ENCODE measurements at regions not wholly inside any gene's neighbourhood (a gene's known extent, or its start where the extent isn't known, plus 50 kb on each side); places are given as distances from the start of the nearest gene placed in this dataset.

- ChIA-PET POLR2A (no interaction called here), CTCF (no interaction called here)
- intact Hi-C loops (cut with micrococcal nuclease; ENCODE audit: unreplicated experiment), result no loop called here
- no peak for TF ChIP-seq POLR2AphosphoS5 (IDR thresholded peaks at IDR 0.05; ENCODE audit: low read depth, low read length)
- no peak for TF ChIP-seq REST (IDR thresholded peaks at IDR 0.05; ENCODE audit: insufficient read depth in 1 of 2, low read depth in 2 of 2, low read length in 1 of 2)
- no peak for TF ChIP-seq TCF7L2 (IDR thresholded peaks at IDR 0.05; ENCODE audit: low read depth, low read length)
- no peak for TF ChIP-seq SIN3A (IDR thresholded peaks at IDR 0.05; ENCODE audit: borderline replicate concordance, insufficient read depth, low read depth, low read length)
- TF ChIP-seq CTCF (IDR thresholded peaks at IDR 0.05), result no peak
- Histone ChIP-seq H3K4me3 (ENCODE audit: low read depth in 2 of 2, low read length in 2 of 2) (no peak overlapping the region), H3K27ac (ENCODE audit: low read length) (no peak overlapping the region), H3K4me1 (ENCODE audit: control insufficient read depth, insufficient read depth, low read length) (no peaks in the 10 kb centered on the region), H3K36me3 (ENCODE audit: control insufficient read depth, insufficient read depth, low read length) (no peaks in the 10 kb centered on the region), H3K27me3 (ENCODE audit: control insufficient read depth, insufficient read depth, low read length) (no peaks in the 10 kb centered on the region), H3K9me3 (ENCODE audit: control insufficient read depth, insufficient read depth, low read depth, low read length) (no peaks in the 10 kb centered on the region)
- DNase-seq (ENCODE audit: low read depth, low spot score) (no peak), ATAC-seq (no peak)
- BruUV-seq (replicated peaks), result no TSS peak
- in situ Hi-C loops (cut with HindIII; ENCODE audit: low pct_unique_long_range_greater_than_20kb, low sequenced_read_pairs), result no loop called here
These were observed 199.7 kb downstream of the FAT3 start for GRCh38 chr11:92424281-92424680.

- no peaks in the 10 kb centered on the region for H3K36me3 ChIP-seq (ENCODE audit: control insufficient read depth, insufficient read depth, low read length)
- in situ Hi-C loops (cut with HindIII; ENCODE audit: low pct_unique_long_range_greater_than_20kb, low sequenced_read_pairs), result no loop called here
- CTCF ChIA-PET, result no interaction called here
- no peaks in the 10 kb centered on the region for H3K4me1 ChIP-seq (ENCODE audit: control insufficient read depth, insufficient read depth, low read length)
- intact Hi-C loops (cut with micrococcal nuclease; ENCODE audit: unreplicated experiment), result no loop called here
- no peak overlapping the region for H3K27ac ChIP-seq (ENCODE audit: low read length)
- no TSS peak for BruUV-seq (replicated peaks)
- ATAC-seq, result no peak
- no peak for DNase-seq (ENCODE audit: low read depth, low spot score)
- POLR2A ChIA-PET, result no interaction called here
- H3K4me3 ChIP-seq (ENCODE audit: low read depth in 2 of 2, low read length in 2 of 2), result no peak overlapping the region
- no peaks in the 10 kb centered on the region for H3K9me3 ChIP-seq (ENCODE audit: control insufficient read depth, insufficient read depth, low read depth, low read length)
- no peaks in the 10 kb centered on the region for H3K27me3 ChIP-seq (ENCODE audit: control insufficient read depth, insufficient read depth, low read length)
- TF ChIP-seq POLR2AphosphoS5 (IDR thresholded peaks at IDR 0.05; ENCODE audit: low read depth, low read length) (no peak), TCF7L2 (IDR thresholded peaks at IDR 0.05; ENCODE audit: low read depth, low read length) (no peak), SIN3A (IDR thresholded peaks at IDR 0.05; ENCODE audit: borderline replicate concordance, insufficient read depth, low read depth, low read length) (no peak), CTCF (IDR thresholded peaks at IDR 0.05) (no peak), REST (IDR thresholded peaks at IDR 0.05; ENCODE audit: insufficient read depth in 1 of 2, low read depth in 2 of 2, low read length in 1 of 2) (no peak)
These were observed 200.5 kb downstream of the FAT3 start for GRCh38 chr11:92425127-92425526.

Data from Panc1 (cell line).